ENCODE measurements at regions not wholly inside any gene's neighbourhood (a gene's known extent, or its start where the extent isn't known, plus 50 kb on each side); places are given as distances from the start of the nearest gene placed in this dataset.
A peak's percentile ranks its signal among the peaks of the same experiment; 100 is the strongest.

DNA sequence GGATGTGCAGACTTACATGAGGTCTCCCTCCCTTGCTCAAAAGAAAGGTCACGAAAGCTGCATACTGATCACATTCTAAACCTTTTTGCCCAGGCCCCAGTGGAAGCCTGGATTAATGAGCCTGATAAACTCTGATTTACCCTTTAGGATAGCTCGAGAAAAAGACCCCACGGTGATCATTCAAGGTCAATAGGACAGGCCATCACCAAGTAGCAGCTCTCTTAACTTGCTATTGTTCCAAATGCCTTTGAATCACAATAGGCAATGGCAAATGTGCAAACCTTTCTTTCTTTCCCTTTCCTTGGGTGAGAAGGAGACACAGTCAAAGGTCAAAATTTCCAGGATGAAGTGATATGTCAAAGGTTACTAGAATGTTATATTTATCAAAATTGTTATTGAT, 327.3 kb downstream of the HDGFL1 start:
- POLR2A ChIA-PET: no interaction called here
- Mint-ChIP-seq H3K4me3 (no peak overlapping the region), H3K4me1 (peaks cover 12% of the 10 kb centered on the region), H3K27me3 (ENCODE audit: low read depth) (no peaks in the 10 kb centered on the region), H3K9me3 (no peaks in the 10 kb centered on the region), H3K27ac (no peak overlapping the region), H3K36me3 (no peaks in the 10 kb centered on the region)
- ATAC-seq (peak; percentile 78), DNase-seq (ENCODE audit: low spot score) (no peak)
- CTCF ChIA-PET: no interaction called here
- TF ChIP-seq GABPB1 (CRISPR knock-in tag; IDR thresholded peaks at IDR 0.05) (no peak), CREM (CRISPR knock-in tag; IDR thresholded peaks at IDR 0.05) (no peak), NR2C2 (CRISPR knock-in tag; IDR thresholded peaks at IDR 0.05) (no peak), GTF2I (CRISPR knock-in tag; conservative IDR thresholded peaks at IDR 0.05) (no peak), ZNF396 (CRISPR knock-in tag; IDR thresholded peaks at IDR 0.05; ENCODE audit: borderline replicate concordance) (no peak), ETV6 (CRISPR knock-in tag; IDR thresholded peaks at IDR 0.05) (no peak)
- TF ChIP-seq, protein P1, sequence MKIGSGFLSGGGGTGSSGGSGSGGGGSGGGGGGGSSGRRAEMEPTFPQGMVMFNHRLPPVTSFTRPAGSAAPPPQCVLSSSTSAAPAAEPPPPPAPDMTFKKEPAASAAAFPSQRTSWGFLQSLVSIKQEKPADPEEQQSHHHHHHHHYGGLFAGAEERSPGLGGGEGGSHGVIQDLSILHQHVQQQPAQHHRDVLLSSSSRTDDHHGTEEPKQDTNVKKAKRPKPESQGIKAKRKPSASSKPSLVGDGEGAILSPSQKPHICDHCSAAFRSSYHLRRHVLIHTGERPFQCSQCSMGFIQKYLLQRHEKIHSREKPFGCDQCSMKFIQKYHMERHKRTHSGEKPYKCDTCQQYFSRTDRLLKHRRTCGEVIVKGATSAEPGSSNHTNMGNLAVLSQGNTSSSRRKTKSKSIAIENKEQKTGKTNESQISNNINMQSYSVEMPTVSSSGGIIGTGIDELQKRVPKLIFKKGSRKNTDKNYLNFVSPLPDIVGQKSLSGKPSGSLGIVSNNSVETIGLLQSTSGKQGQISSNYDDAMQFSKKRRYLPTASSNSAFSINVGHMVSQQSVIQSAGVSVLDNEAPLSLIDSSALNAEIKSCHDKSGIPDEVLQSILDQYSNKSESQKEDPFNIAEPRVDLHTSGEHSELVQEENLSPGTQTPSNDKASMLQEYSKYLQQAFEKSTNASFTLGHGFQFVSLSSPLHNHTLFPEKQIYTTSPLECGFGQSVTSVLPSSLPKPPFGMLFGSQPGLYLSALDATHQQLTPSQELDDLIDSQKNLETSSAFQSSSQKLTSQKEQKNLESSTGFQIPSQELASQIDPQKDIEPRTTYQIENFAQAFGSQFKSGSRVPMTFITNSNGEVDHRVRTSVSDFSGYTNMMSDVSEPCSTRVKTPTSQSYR (CRISPR knock-in tag; IDR thresholded peaks at IDR 0.05): no peak
- TF ChIP-seq, protein P2, sequence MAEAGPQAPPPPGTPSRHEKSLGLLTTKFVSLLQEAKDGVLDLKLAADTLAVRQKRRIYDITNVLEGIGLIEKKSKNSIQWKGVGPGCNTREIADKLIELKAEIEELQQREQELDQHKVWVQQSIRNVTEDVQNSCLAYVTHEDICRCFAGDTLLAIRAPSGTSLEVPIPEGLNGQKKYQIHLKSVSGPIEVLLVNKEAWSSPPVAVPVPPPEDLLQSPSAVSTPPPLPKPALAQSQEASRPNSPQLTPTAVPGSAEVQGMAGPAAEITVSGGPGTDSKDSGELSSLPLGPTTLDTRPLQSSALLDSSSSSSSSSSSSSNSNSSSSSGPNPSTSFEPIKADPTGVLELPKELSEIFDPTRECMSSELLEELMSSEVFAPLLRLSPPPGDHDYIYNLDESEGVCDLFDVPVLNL (CRISPR knock-in tag; IDR thresholded peaks at IDR 0.05; ENCODE audit: borderline replicate concordance, low read depth): no peak
- TF ChIP-seq, protein P3, sequence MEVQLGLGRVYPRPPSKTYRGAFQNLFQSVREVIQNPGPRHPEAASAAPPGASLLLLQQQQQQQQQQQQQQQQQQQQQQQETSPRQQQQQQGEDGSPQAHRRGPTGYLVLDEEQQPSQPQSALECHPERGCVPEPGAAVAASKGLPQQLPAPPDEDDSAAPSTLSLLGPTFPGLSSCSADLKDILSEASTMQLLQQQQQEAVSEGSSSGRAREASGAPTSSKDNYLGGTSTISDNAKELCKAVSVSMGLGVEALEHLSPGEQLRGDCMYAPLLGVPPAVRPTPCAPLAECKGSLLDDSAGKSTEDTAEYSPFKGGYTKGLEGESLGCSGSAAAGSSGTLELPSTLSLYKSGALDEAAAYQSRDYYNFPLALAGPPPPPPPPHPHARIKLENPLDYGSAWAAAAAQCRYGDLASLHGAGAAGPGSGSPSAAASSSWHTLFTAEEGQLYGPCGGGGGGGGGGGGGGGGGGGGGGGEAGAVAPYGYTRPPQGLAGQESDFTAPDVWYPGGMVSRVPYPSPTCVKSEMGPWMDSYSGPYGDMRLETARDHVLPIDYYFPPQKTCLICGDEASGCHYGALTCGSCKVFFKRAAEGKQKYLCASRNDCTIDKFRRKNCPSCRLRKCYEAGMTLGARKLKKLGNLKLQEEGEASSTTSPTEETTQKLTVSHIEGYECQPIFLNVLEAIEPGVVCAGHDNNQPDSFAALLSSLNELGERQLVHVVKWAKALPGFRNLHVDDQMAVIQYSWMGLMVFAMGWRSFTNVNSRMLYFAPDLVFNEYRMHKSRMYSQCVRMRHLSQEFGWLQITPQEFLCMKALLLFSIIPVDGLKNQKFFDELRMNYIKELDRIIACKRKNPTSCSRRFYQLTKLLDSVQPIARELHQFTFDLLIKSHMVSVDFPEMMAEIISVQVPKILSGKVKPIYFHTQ (CRISPR knock-in tag; IDR thresholded peaks at IDR 0.05): no peak

DNA sequence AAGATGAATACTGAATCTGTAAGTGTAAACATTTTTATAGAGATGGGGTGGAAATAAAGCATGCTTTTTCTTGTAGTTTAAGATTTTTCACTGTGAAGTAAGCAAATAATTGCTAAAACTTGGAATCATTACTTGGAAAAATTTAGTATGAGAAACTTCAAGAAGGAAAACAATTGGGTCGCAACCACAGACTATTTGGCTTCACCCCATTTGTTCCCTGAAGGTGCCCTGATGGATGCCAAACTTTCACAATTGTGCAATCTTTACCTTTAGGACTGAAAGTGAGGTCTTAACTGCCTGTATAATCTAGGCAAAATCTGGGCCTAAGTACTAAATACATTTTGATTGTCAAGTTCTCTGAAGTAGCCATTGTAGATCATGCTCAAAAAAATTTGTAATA, 330.1 kb downstream of the HDGFL1 start:
- H3K36me3 Mint-ChIP-seq: peaks cover 3% of the 10 kb centered on the region
- no peak overlapping the region for H3K4me3 Mint-ChIP-seq
- POLR2A ChIA-PET: no interaction called here
- 0 out of 2 replicates have a peak, but pooled peaks cover 3% of the 10 kb centered on the region for H3K9me3 Mint-ChIP-seq
- peaks cover 23% of the 10 kb centered on the region for H3K4me1 Mint-ChIP-seq
- no peak for DNase-seq (ENCODE audit: low spot score)
- CTCF ChIA-PET: no interaction called here
- H3K27me3 Mint-ChIP-seq (ENCODE audit: low read depth): no peaks in the 10 kb centered on the region
- H3K27ac Mint-ChIP-seq: no peak overlapping the region
- ATAC-seq: no peak
- TF ChIP-seq ZNF423 (CRISPR knock-in tag; IDR thresholded peaks at IDR 0.05) (no peak), TEAD4 (CRISPR knock-in tag; IDR thresholded peaks at IDR 0.05) (no peak), HMGA2 (CRISPR knock-in tag; IDR thresholded peaks at IDR 0.05) (no peak), KAT7 (CRISPR knock-in tag; IDR thresholded peaks at IDR 0.05; ENCODE audit: borderline replicate concordance) (no peak), ATF1 (CRISPR knock-in tag; IDR thresholded peaks at IDR 0.05) (no peak)
- TF ChIP-seq, protein P4, sequence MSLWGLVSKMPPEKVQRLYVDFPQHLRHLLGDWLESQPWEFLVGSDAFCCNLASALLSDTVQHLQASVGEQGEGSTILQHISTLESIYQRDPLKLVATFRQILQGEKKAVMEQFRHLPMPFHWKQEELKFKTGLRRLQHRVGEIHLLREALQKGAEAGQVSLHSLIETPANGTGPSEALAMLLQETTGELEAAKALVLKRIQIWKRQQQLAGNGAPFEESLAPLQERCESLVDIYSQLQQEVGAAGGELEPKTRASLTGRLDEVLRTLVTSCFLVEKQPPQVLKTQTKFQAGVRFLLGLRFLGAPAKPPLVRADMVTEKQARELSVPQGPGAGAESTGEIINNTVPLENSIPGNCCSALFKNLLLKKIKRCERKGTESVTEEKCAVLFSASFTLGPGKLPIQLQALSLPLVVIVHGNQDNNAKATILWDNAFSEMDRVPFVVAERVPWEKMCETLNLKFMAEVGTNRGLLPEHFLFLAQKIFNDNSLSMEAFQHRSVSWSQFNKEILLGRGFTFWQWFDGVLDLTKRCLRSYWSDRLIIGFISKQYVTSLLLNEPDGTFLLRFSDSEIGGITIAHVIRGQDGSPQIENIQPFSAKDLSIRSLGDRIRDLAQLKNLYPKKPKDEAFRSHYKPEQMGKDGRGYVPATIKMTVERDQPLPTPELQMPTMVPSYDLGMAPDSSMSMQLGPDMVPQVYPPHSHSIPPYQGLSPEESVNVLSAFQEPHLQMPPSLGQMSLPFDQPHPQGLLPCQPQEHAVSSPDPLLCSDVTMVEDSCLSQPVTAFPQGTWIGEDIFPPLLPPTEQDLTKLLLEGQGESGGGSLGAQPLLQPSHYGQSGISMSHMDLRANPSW (CRISPR knock-in tag; conservative IDR thresholded peaks at IDR 0.05; ENCODE audit: low read depth): no peak
- TF ChIP-seq, protein P5, sequence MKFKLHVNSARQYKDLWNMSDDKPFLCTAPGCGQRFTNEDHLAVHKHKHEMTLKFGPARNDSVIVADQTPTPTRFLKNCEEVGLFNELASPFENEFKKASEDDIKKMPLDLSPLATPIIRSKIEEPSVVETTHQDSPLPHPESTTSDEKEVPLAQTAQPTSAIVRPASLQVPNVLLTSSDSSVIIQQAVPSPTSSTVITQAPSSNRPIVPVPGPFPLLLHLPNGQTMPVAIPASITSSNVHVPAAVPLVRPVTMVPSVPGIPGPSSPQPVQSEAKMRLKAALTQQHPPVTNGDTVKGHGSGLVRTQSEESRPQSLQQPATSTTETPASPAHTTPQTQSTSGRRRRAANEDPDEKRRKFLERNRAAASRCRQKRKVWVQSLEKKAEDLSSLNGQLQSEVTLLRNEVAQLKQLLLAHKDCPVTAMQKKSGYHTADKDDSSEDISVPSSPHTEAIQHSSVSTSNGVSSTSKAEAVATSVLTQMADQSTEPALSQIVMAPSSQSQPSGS (CRISPR knock-in tag; IDR thresholded peaks at IDR 0.05; ENCODE audit: borderline replicate concordance, low read depth): no peak
- TF ChIP-seq, protein P6, sequence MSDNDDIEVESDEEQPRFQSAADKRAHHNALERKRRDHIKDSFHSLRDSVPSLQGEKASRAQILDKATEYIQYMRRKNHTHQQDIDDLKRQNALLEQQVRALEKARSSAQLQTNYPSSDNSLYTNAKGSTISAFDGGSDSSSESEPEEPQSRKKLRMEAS (CRISPR knock-in tag; IDR thresholded peaks at IDR 0.05): no peak
- TF ChIP-seq, protein P7, sequence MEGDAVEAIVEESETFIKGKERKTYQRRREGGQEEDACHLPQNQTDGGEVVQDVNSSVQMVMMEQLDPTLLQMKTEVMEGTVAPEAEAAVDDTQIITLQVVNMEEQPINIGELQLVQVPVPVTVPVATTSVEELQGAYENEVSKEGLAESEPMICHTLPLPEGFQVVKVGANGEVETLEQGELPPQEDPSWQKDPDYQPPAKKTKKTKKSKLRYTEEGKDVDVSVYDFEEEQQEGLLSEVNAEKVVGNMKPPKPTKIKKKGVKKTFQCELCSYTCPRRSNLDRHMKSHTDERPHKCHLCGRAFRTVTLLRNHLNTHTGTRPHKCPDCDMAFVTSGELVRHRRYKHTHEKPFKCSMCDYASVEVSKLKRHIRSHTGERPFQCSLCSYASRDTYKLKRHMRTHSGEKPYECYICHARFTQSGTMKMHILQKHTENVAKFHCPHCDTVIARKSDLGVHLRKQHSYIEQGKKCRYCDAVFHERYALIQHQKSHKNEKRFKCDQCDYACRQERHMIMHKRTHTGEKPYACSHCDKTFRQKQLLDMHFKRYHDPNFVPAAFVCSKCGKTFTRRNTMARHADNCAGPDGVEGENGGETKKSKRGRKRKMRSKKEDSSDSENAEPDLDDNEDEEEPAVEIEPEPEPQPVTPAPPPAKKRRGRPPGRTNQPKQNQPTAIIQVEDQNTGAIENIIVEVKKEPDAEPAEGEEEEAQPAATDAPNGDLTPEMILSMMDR (IDR thresholded peaks at IDR 0.05): no peak
- TF ChIP-seq, protein P8, sequence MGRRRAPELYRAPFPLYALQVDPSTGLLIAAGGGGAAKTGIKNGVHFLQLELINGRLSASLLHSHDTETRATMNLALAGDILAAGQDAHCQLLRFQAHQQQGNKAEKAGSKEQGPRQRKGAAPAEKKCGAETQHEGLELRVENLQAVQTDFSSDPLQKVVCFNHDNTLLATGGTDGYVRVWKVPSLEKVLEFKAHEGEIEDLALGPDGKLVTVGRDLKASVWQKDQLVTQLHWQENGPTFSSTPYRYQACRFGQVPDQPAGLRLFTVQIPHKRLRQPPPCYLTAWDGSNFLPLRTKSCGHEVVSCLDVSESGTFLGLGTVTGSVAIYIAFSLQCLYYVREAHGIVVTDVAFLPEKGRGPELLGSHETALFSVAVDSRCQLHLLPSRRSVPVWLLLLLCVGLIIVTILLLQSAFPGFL (CRISPR knock-in tag; IDR thresholded peaks at IDR 0.05; ENCODE audit: borderline replicate concordance): no peak
